HG02870 (cell line): ENCODE measurements at regions not wholly inside any gene's neighbourhood (a gene's known extent, or its start where the extent isn't known, plus 50 kb on each side); places are given as distances from the start of the nearest gene placed in this dataset.

Experiments
- ATAC-seq: cut with Tn5 transposase; IDR thresholded peaks from one replicate; pipeline ENCODE4 v1.9.1; 2021; ENCODE audit warnings: mild to moderate bottlenecking, moderate library complexity; ENCODE audit not compliant: unreplicated experiment

GRCh38 chr2:18900691-18901141 lies 311.3 kb upstream of the NT5C1B start:
- ATAC-seq, result no peak

- ATAC-seq, result no peak
Observed at GRCh38 chr2:18899725-18900124, 310.4 kb upstream of the NT5C1B start.

GRCh38 chr2:18898271-18898670 lies 308.9 kb upstream of the NT5C1B start:
- ATAC-seq, result no peak

DNA sequence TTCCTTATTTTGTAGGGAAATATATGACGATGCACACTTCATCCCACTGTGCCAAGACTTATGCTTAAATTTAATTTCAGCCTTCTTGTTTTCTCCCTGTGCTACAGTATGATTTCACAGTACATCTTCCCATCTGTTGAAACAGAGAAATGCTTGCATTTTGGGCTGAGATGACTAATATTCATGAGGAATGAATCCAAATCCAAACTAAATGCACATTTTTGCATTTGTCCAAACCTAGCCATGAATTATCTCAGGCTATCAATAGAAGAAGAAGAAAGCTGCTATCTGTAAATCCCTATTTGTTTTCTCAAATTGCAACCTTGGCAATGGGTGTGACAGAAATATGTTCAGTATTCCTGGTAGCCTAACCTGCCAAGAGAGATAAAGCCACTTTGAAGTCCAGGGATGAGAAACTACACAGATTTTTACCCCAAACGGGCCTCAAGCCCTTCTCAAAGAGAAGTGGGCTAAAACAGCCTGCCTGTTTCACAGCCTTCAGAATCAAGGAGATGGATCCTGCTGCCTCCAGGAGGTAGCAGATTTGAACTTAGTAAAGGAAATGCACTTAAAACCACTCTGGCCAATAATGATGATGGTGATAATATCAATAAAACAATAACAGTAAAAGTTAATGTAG lies 306.9 kb upstream of the NT5C1B start:
- no peak for ATAC-seq

DNA sequence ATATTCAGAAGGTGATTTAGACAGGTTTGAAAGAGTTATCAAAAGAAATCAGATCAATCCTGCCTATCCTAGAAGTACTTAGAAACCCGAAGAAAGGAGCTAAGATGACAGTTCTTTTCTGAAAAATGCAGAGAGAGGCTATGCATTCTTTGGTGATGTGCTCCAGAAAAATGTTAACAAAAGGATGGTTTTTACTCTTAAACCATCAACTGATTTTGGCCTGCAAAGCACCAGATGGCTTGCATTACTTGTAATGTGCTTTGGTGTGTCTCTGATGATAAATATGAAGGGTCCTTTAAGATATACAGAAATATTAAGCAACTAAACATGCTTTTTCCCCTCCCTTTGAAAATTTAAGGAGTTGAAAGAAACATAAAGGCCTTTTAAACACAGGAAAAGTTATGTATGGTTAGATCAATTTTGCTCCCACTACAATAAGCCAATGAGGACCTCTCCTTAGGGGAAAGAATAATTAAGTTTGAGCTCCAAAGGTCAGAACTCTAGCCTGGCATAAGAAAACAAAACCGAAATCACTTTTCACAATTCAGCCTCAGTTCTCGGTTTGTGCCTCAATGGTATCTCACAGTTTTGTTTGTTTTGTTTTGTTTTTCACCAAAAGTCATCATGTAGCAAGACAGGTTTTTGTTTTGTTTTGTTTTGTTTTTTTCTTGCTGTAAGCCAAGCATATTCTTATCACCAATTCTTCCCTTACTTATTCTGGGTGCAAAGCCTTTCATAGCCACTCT lies 302.4 kb upstream of the NT5C1B start:
- no peak for ATAC-seq

DNA sequence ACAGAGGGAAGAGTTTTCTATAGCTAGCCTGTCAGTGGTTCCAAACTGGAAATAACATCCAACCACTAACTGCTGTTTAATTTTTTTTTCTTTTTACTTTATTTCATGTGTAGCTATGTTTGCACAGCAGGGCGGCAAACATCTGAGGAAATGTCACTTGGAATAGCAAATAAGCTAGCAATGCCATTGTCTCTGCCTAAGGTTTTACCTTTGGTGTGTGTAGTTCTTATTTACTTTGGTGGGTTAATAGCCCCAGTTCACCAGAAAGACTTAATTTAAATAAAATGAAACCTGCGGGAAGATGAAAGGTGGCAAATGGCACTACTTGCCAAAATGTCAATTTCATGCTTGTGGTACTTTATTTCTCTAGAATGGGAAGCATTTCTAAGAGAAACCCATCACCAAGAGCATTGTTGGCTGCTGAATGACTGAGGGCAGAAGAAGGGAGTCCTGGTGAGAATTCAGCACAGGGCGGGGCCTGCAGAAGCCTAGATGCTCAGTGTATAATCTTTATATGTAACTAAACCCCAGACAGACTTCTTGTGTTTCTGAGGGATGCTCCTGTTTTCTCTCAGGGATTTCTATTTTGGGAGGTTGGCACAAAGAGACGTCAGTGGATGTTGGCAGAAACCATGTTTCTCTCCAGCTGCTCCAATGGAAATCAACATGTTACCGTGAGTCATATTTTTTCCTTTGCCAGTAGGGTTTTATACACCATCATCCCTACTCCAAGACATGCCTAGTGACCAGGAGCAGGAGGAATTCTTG lies 300.4 kb upstream of the NT5C1B start:
- ATAC-seq, result no peak

GRCh38 chr2:18885457-18885856 lies 296.1 kb upstream of the NT5C1B start:
- ATAC-seq, result no peak

DNA sequence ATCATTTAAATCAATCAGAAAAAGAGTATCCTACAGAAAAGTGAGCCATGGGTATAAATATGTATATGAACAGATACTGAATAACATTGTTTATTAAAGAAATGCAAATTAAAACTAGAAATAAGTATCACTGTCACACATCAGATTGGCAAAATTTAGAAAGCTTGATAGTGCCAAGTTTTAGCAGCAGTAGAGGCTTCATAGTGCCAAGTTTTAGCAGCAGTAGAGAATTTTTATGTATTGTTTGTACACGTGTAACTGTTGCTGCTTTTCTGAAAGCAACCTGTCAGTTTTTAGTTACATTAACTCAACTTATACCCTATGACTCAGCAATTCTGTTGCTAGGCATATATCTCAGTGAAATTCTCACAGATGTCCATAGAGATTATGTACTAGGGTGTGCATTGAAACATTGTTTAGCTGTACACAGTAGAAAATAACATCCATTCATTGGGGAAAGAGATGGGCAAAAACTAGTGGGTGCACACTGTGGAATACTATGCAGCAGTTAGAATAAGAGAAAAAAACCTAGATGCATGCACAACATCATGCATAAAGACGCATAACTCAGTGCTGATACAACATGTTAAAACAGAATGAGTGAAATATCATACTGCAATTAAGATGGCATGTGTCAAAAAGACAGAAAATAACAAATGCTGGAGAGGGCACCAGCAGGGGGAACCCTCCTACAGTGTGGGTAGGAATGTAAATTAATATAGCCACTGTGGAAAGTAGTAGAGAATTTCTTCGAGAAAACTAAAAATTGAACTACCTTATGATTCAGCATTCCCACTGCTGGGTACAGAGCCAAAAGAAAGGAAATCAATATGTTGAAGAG lies 294.5 kb upstream of the NT5C1B start:
- peak; percentile 45 for ATAC-seq

DNA sequence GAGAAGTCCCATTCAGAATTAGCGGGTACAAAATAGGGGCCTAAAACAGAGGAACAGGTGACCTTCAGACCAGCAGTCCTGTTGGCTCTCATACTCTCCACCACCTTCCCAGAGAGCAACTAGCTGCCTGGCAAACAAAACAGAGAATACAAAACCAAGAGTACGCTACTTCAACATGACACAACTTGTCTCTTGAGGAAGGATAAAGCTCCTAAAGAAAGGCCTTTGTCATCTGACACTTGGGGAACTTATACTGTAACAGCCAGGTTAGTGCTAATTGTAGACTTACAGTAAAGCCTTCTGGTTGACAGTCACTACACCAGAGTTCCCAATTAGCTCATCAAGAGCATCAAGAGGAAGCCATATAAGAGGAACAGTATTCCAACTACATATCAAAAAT lies 282.1 kb upstream of the NT5C1B start:
- ATAC-seq, result no peak

DNA sequence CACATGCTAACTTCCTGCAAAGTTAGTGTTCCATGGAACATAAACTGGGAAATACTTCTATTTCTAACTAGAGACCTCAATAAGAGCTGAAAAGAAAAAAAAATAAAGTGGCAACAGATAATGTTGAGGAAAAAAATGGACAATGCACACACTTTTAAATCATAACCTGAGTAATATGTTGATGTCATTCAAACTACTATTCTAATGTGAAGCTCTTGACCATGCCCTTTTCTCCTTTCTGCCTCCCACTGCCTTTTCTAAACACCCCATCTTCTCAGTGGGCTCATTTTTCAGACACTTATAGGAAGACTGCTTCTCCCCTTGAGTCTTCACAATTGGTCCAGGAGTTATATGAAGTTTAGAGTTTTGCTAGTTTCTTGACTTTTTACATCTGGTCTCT lies 280.9 kb upstream of the NT5C1B start:
- ATAC-seq, result no peak

GRCh38 chr2:18861951-18862350 lies 272.6 kb upstream of the NT5C1B start:
- ATAC-seq, result no peak

GRCh38 chr2:18860179-18860578 lies 270.8 kb upstream of the NT5C1B start:
- ATAC-seq, result no peak

GRCh38 chr2:18856765-18857164 lies 267.4 kb upstream of the NT5C1B start:
- no peak for ATAC-seq

DNA sequence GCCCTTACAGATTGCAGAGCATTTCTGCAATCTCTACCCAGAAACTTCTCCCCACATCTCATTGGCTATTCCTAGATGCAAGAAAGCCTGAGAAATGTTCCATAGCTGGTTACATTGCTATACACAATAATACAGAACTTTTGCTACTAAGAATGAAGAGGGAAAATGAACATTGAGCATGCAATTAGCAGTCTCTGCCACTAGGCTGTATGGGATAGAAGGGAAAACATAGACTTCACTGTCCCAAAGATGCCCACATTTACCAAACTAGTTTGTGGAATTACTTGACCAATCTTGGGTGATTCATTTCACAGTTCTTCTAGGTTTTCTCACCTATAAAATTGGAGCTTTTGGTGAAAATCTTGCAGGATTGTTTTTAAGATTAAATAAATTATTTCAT lies 265.7 kb upstream of the NT5C1B start:
- ATAC-seq, result no peak

DNA sequence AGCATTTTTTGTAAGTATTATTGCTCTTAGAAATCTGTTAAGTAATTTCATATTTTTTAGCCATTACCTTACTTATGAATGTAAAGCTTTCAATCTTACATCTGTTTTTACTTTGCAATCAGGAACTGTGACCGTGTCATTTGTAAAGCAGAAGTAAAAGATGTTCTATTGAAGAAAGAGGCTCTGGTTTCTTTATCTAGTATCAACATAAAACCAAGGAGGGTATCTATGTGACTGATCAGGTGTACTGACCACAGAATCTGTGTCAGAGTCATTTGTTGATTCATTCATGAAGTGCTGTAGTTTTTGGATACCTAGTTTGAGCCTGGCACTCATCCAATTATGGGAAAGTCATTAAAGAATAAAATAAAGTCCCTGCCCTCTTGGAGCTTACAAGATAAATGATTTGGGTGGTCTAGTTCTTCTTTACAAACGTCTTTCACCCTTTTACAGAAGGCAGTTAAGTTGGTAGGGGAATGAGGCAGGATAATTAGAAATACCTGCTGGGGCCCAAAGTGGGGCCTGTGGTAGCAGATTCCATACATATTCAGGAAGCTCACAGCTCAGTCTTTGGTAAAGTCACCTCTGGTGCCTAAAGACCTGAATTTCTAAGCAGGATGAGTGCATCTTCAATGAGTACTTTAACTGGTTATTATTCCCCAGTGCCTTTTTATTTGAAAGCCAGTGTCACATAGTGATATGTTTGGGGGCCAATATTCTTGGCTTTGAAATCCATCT lies 260.6 kb upstream of the NT5C1B start:
- peak; percentile 100 for ATAC-seq

- no peak for ATAC-seq
Observed at GRCh38 chr2:18848646-18849045, 259.3 kb upstream of the NT5C1B start.

- no peak for ATAC-seq
Observed at GRCh38 chr2:18845854-18846445, 256.6 kb upstream of the NT5C1B start.

GRCh38 chr2:18842836-18843235 lies 253.5 kb upstream of the NT5C1B start:
- ATAC-seq, result no peak

DNA sequence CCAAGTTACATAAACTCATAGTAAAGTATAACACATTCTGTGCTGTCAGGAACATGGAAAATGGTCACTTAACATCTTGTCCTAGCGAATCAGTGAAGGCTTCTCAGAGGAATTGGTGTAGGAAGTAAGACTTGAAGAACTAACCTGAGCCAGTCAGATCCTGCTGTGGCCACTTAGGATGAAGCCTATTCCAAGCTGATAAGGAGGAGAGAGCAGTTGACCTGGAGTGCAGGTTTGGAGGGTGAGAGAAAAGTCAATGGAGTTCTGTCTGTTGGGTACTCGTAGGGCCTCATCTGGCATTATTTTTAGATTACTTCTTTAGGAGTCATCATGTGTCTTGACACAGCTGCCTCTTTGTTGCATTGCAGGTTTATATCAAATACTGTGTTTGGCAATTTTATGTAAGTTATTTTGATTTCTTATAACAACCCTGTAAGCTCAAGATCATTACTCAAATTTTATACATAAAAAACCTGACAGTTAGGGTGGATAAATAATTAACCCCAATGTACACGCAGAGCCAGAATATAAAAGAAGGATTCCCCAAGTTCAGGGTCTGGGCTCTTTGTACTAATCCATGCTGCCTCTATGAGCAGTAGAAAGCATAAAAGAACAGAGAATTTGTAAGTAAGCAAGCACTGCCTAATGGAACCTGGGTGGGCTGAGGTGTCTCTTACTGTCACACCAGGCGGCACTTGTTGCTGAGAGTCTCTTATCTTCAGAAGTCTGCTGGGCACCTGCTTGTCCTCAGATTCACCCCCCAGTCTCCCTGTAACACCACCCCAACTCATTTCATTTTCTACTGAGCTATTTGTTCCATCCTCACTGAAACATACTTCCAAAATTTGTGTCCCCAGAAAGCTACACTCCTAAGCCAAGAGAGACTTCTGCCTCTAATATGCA lies 252.1 kb upstream of the NT5C1B start:
- no peak for ATAC-seq
